Upper lobe of left lung (tissue), 6 donors: ENCODE measurements at regions not wholly inside any gene's neighbourhood (a gene's known extent, or its start where the extent isn't known, plus 50 kb on each side); places are given as distances from the start of the nearest gene placed in this dataset.
A peak's percentile ranks its signal among the peaks of the same experiment; 100 is the strongest.

Source experiments
- ATAC-seq, 2 donors: fragments of 200-7000 bp; cut with Tn5 transposase; one replicate each; pipeline ENCODE4 v1.9.1; 2022; ENCODE audit warnings: mild to moderate bottlenecking in 2 of 2, moderate library complexity in 2 of 2; ENCODE audit not compliant: low FRiP score in 2 of 2
- DNase-seq, 2 donors: peaks; one replicate each; pipeline ENCODE4 v3.0.0-alpha.2; 2019 to 2020
- H3K27ac ChIP-seq, 4 donors: fragments of 200-600 bp; sonication (generic); one replicate each; pipeline ENCODE4 v1.5.1; 2016 to 2019
- H3K27me3 ChIP-seq, 4 donors: fragments of 200-600 bp; sonication (generic); one replicate each; pipeline ENCODE4 v1.5.1; 2017 to 2019
- H3K36me3 ChIP-seq, 4 donors: fragments of 200-600 bp; sonication (generic); one replicate each; pipeline ENCODE4 v1.5.1; 2016 to 2019
- H3K4me1 ChIP-seq, 4 donors: fragments of 200-600 bp; sonication (generic); one replicate each; pipeline ENCODE4 v1.5.1; 2018 to 2019
- H3K4me3 ChIP-seq, 4 donors: fragments of 200-600 bp; sonication (generic); one replicate each; pipeline ENCODE4 v1.5.1; 2017 to 2019; ENCODE audit warnings: mild to moderate bottlenecking in 2 of 4, moderate library complexity in 1 of 4
- H3K9me3 ChIP-seq, 4 donors: fragments of 200-600 bp; sonication (generic); one replicate each; pipeline ENCODE4 v1.5.1; 2018 to 2019
- CTCF ChIP-seq, 6 experiments: fragments of 450-650 bp in 4 of 6; fragments of 200-600 bp in 2 of 6; sonication (generic) in 2 of 6; IDR thresholded peaks; one replicate each; pipeline ENCODE4 v1.5.1; 2016 to 2019; ENCODE audit warnings: antibody characterized with exemption in 6 of 6
- EP300 ChIP-seq, 4 donors: sonication (generic); formaldehyde crosslinking; IDR thresholded peaks; one replicate each; pipeline ENCODE4 v1.5.1; 2017; ENCODE audit warnings: antibody characterized with exemption in 4 of 4, control low read depth in 2 of 4
- POLR2A ChIP-seq, 4 donors: fragments of 450-650 bp; IDR thresholded peaks; one replicate each; pipeline ENCODE4 v1.5.1; 2016 to 2017; ENCODE audit warnings: antibody characterized with exemption in 4 of 4, mild to moderate bottlenecking in 2 of 4
- POLR2AphosphoS5 ChIP-seq, 2 donors: sonication (generic); formaldehyde crosslinking; IDR thresholded peaks; one replicate each; pipeline ENCODE4 v1.5.1; 2017; ENCODE audit warnings: antibody characterized with exemption in 2 of 2
- WGBS, 2 donors: methylation state at CpG; one replicate each; pipeline ENCODE4 v1.1.5; 2017 to 2018; 5-methylcytosine and 5-hydroxymethylcytosine counted together
- donor health status: DM: no; HTN: no; CAD: no; lungs with moderate emphysema.
- donor health status: DM: no; HTN: yes; CAD: no; lungs with severe emphysema.

GRCh38 chr3:24764236-24764915 is 269.7 kb upstream of the THRB start:
- 62 to 82% methylated on average over 3 of the region's 3 CpGs for WGBS, 2 donors
- DNase-seq (no peak), ATAC-seq (no peak)
- no peaks in the 10 kb centered on the region for H3K36me3 ChIP-seq
- no peak overlapping the region for H3K4me3 ChIP-seq
- TF ChIP-seq POLR2AphosphoS5 (IDR thresholded peaks at IDR 0.05) (no peak), EP300 (IDR thresholded peaks at IDR 0.05) (no peak)
- H3K9me3 ChIP-seq, result no peaks in the 10 kb centered on the region
- no peak overlapping the region for H3K27ac ChIP-seq
- H3K27me3 ChIP-seq, result no peaks in the 10 kb centered on the region
- no peaks in the 10 kb centered on the region for H3K4me1 ChIP-seq

GRCh38 chr3:24765399-24765798 is 270.7 kb upstream of the THRB start:
- no peaks in the 10 kb centered on the region for H3K4me1 ChIP-seq
- TF ChIP-seq POLR2A (IDR thresholded peaks at IDR 0.05) (no peak), EP300 (IDR thresholded peaks at IDR 0.05) (no peak), POLR2AphosphoS5 (IDR thresholded peaks at IDR 0.05) (no peak), CTCF (IDR thresholded peaks at IDR 0.05) (no peak)
- no peak for DNase-seq
- no peaks in the 10 kb centered on the region for H3K9me3 ChIP-seq
- no peak overlapping the region for H3K27ac ChIP-seq
- no peaks in the 10 kb centered on the region for H3K27me3 ChIP-seq
- no peak for ATAC-seq
- no peaks in the 10 kb centered on the region for H3K36me3 ChIP-seq
- no peak overlapping the region for H3K4me3 ChIP-seq

GRCh38 chr3:24769918-24770317 is 275.3 kb upstream of the THRB start:
- no peaks in the 10 kb centered on the region for H3K4me1 ChIP-seq
- H3K36me3 ChIP-seq, result no peaks in the 10 kb centered on the region
- H3K27me3 ChIP-seq, result no peaks in the 10 kb centered on the region
- H3K9me3 ChIP-seq, result no peaks in the 10 kb centered on the region
- no peak overlapping the region for H3K4me3 ChIP-seq
- no peak for TF ChIP-seq CTCF (IDR thresholded peaks at IDR 0.05)
- TF ChIP-seq EP300 (IDR thresholded peaks at IDR 0.05), result no peak
- TF ChIP-seq POLR2AphosphoS5 (IDR thresholded peaks at IDR 0.05), result no peak
- TF ChIP-seq POLR2A (IDR thresholded peaks at IDR 0.05), result no peak
- DNase-seq (no peak), ATAC-seq (no peak)
- no peak overlapping the region for H3K27ac ChIP-seq

DNA sequence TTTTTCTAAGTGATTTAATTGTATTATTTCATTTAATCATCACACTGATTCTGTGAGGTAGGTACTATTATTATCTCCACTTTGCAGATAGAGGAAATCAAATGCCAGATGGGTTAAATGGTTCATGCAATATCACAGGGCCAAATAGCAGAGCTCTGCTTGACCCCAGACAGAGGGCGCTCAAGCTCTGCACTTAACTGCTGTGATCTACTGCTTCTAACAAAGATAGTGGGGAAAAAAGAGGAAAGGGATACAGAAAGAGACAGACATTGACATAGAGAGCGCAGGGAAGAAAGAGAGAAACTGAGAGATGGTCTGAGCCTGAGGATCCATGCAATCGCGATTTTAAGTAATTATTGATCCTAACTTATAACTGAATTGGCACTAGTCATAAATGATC is 279.1 kb upstream of the THRB start:
- H3K9me3 ChIP-seq, result no peaks in the 10 kb centered on the region
- no peaks in the 10 kb centered on the region for H3K4me1 ChIP-seq
- H3K36me3 ChIP-seq, result no peaks in the 10 kb centered on the region
- no peaks in the 10 kb centered on the region for H3K27me3 ChIP-seq
- H3K27ac ChIP-seq, result no peak overlapping the region
- peak in 1 of 2 donors; percentile 48 for DNase-seq
- H3K4me3 ChIP-seq, result no peak overlapping the region
- ATAC-seq, result peak; percentile 68 to 76
- 17 to 19% methylated on average over 4 of the region's 4 CpGs for WGBS, 2 donors
- no peak for TF ChIP-seq EP300 (IDR thresholded peaks at IDR 0.05)
- TF ChIP-seq CTCF (IDR thresholded peaks at IDR 0.05), result peak; percentile 48 to 70 (median 64)

GRCh38 chr3:24780991-24781390 is 286.3 kb upstream of the THRB start:
- no peak overlapping the region for H3K27ac ChIP-seq
- no peaks in the 10 kb centered on the region for H3K4me1 ChIP-seq
- TF ChIP-seq POLR2A (IDR thresholded peaks at IDR 0.05) (no peak), POLR2AphosphoS5 (IDR thresholded peaks at IDR 0.05) (no peak), EP300 (IDR thresholded peaks at IDR 0.05) (no peak), CTCF (IDR thresholded peaks at IDR 0.05) (no peak)
- WGBS, 2 donors, result 74 to 86% methylated on average over 2 of the region's 2 CpGs
- H3K9me3 ChIP-seq, result peaks cover 0 to 16% (median 4%) of the 10 kb centered on the region in 4 donors
- no peaks in the 10 kb centered on the region for H3K36me3 ChIP-seq
- no peak overlapping the region for H3K4me3 ChIP-seq
- H3K27me3 ChIP-seq, result no peaks in the 10 kb centered on the region
- DNase-seq (no peak), ATAC-seq (no peak)
